ENCODE measurements at regions not wholly inside any gene's neighbourhood (a gene's known extent, or its start where the extent isn't known, plus 50 kb on each side); places are given as distances from the start of the nearest gene placed in this dataset.

GRCh38 chr9:78899006-78899405 lies 602.1 kb downstream of the PSAT1 start:
- no peaks in the 10 kb centered on the region for H3K9me3 Mint-ChIP-seq (ENCODE audit: unreplicated experiment)
- H3K27me3 Mint-ChIP-seq (ENCODE audit: unreplicated experiment): no peaks in the 10 kb centered on the region

GRCh38 chr9:78900500-78900899 lies 603.6 kb downstream of the PSAT1 start:
- TF ChIP-seq CTCF (IDR thresholded peaks at IDR 0.05; ENCODE audit: unreplicated experiment): no peak
- Mint-ChIP-seq H3K27me3 (ENCODE audit: unreplicated experiment) (no peaks in the 10 kb centered on the region), H3K4me3 (ENCODE audit: unreplicated experiment) (no peak overlapping the region), H3K9me3 (ENCODE audit: unreplicated experiment) (no peaks in the 10 kb centered on the region), H3K27ac (ENCODE audit: unreplicated experiment) (no peak overlapping the region), H3K36me3 (ENCODE audit: low read depth, unreplicated experiment) (no peaks in the 10 kb centered on the region), H3K4me1 (ENCODE audit: unreplicated experiment) (peaks cover 8% of the 10 kb centered on the region)
- no peak for DNase-seq (ENCODE audit: low spot score)

More at GRCh38 chr9:78899006-78899405, 602.1 kb downstream of the PSAT1 start:
- DNase-seq (ENCODE audit: low spot score): no peak
- H3K4me1 Mint-ChIP-seq (ENCODE audit: unreplicated experiment): peaks cover 9% of the 10 kb centered on the region
- H3K4me3 Mint-ChIP-seq (ENCODE audit: unreplicated experiment): no peak overlapping the region
- no peak overlapping the region for H3K27ac Mint-ChIP-seq (ENCODE audit: unreplicated experiment)
- H3K36me3 Mint-ChIP-seq (ENCODE audit: low read depth, unreplicated experiment): no peaks in the 10 kb centered on the region
- no peak for TF ChIP-seq CTCF (IDR thresholded peaks at IDR 0.05; ENCODE audit: unreplicated experiment)

GRCh38 chr9:78902051-78902450 lies 605.1 kb downstream of the PSAT1 start:
- Mint-ChIP-seq H3K9me3 (ENCODE audit: unreplicated experiment) (no peaks in the 10 kb centered on the region), H3K27me3 (ENCODE audit: unreplicated experiment) (no peaks in the 10 kb centered on the region), H3K4me3 (ENCODE audit: unreplicated experiment) (no peak overlapping the region), H3K4me1 (ENCODE audit: unreplicated experiment) (peaks cover 3% of the 10 kb centered on the region), H3K36me3 (ENCODE audit: low read depth, unreplicated experiment) (no peaks in the 10 kb centered on the region), H3K27ac (ENCODE audit: unreplicated experiment) (no peak overlapping the region)
- no peak for DNase-seq (ENCODE audit: low spot score)
- TF ChIP-seq CTCF (IDR thresholded peaks at IDR 0.05; ENCODE audit: unreplicated experiment): no peak

GRCh38 chr9:78903581-78903980 lies 606.7 kb downstream of the PSAT1 start:
- H3K4me3 Mint-ChIP-seq (ENCODE audit: unreplicated experiment): no peak overlapping the region
- H3K36me3 Mint-ChIP-seq (ENCODE audit: low read depth, unreplicated experiment): no peaks in the 10 kb centered on the region
- peaks cover 3% of the 10 kb centered on the region for H3K4me1 Mint-ChIP-seq (ENCODE audit: unreplicated experiment)
- no peak for DNase-seq (ENCODE audit: low spot score)
- H3K27me3 Mint-ChIP-seq (ENCODE audit: unreplicated experiment): no peaks in the 10 kb centered on the region
- no peaks in the 10 kb centered on the region for H3K9me3 Mint-ChIP-seq (ENCODE audit: unreplicated experiment)
- TF ChIP-seq CTCF (IDR thresholded peaks at IDR 0.05; ENCODE audit: unreplicated experiment): no peak
- no peak overlapping the region for H3K27ac Mint-ChIP-seq (ENCODE audit: unreplicated experiment)

GRCh38 chr9:78904686-78905085 lies 607.8 kb downstream of the PSAT1 start:
- TF ChIP-seq CTCF (IDR thresholded peaks at IDR 0.05; ENCODE audit: unreplicated experiment): no peak
- DNase-seq (ENCODE audit: low spot score): no peak
- no peaks in the 10 kb centered on the region for H3K27me3 Mint-ChIP-seq (ENCODE audit: unreplicated experiment)
- H3K4me1 Mint-ChIP-seq (ENCODE audit: unreplicated experiment): no peaks in the 10 kb centered on the region
- no peaks in the 10 kb centered on the region for H3K9me3 Mint-ChIP-seq (ENCODE audit: unreplicated experiment)
- H3K27ac Mint-ChIP-seq (ENCODE audit: unreplicated experiment): no peak overlapping the region
- H3K4me3 Mint-ChIP-seq (ENCODE audit: unreplicated experiment): no peak overlapping the region
- H3K36me3 Mint-ChIP-seq (ENCODE audit: low read depth, unreplicated experiment): no peaks in the 10 kb centered on the region
